ENCODE measurements at regions not wholly inside any gene's neighbourhood (a gene's known extent, or its start where the extent isn't known, plus 50 kb on each side); places are given as distances from the start of the nearest gene placed in this dataset.

DNA sequence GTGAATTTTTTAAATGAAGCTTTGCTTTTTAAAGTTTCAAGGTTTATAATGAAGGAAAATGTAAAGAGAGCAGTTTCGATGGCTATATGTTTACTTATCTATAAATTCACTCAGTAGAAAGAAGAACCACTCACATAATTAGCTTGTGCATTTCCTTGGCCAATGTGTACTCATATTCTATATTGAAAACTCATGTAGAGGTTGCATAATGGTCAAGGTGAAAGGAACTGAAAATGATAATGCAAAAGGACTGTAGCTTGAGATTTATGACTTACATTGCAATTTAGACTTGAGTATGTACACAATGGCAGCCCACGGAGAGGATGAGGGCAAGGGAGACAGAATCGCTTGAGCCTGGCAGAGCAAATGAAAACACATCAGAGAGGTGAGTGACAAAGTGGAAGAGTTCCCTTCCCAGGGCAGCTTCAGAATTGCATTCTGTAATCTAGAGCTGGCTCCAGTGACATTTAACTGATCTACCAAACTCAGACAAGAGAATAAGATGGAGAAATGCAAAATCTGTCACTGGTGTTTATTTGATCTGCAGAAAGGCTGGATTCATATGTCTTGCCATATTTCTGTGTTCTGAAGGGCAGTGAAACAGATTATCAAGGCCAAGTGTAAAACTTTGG, 191.8 kb downstream of the TMEM200A start:
- TF ChIP-seq CTCF (IDR thresholded peaks at IDR 0.05; ENCODE audit: low read length) (no peak), EZH2 (optimal IDR thresholded peaks at IDR 0.05; ENCODE audit: low read depth, low read length) (no peak)

Data from MM.1S (cell line).